Left colon (tissue), 2 donors: ENCODE measurements at regions not wholly inside any gene's neighbourhood (a gene's known extent, or its start where the extent isn't known, plus 50 kb on each side); places are given as distances from the start of the nearest gene placed in this dataset.
"Not testable (repeated sequence)": the region's sequence is repeated elsewhere in the genome, so short reads cannot be mapped to it uniquely, and the experiment has no call there.

Experiments used
- ATAC-seq: fragments of 200-7000 bp; cut with Tn5 transposase; one replicate; pipeline ENCODE4 v1.9.1; 2020; ENCODE audit warnings: mild to moderate bottlenecking, moderate library complexity
- DNase-seq, 2 donors: peaks; one replicate each; pipeline ENCODE4 v3.0.0-alpha.2; 2020
- intact Hi-C, 2 donors: fragments of 100-400 bp; cut with DNase I in 1 of 2; cut with micrococcal nuclease in 1 of 2; formaldehyde crosslinking; loops; one replicate each; pipeline versions ENCODE4 v1.11.2 to v1.14.0; 2022; cut with DNase I, micrococcal nuclease
- donor health status: DM: no; HTN: no; CAD: no.
- donor health status: DM: yes; HTN: yes; CAD: no.

DNA sequence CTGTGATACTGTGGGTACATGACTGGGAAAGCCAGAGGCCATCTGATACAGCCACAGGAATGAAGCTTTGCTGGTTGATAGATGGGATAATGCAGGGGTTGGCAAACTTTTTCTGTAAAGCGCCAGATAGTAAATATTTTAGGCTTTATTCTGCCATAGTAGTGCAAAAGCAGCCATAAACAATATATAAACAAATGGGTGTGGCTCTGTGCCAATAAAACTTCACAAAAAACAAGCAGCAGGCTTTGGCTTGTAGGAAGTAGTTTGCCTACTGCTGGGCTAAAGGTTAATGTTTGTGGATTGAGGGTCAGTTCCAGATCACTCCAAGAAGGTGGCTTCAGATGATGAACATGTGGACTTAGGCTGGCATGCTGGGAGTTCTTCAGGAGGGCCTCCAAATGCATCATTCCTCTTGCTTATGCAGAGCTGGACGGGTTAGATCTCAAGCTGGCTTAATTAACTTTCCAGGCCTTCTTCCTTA lies 305.7 kb downstream of the RPLP1 start:
- DNase-seq (no peak), ATAC-seq (peak; percentile 69)
- intact Hi-C loops = no loop called here

DNA sequence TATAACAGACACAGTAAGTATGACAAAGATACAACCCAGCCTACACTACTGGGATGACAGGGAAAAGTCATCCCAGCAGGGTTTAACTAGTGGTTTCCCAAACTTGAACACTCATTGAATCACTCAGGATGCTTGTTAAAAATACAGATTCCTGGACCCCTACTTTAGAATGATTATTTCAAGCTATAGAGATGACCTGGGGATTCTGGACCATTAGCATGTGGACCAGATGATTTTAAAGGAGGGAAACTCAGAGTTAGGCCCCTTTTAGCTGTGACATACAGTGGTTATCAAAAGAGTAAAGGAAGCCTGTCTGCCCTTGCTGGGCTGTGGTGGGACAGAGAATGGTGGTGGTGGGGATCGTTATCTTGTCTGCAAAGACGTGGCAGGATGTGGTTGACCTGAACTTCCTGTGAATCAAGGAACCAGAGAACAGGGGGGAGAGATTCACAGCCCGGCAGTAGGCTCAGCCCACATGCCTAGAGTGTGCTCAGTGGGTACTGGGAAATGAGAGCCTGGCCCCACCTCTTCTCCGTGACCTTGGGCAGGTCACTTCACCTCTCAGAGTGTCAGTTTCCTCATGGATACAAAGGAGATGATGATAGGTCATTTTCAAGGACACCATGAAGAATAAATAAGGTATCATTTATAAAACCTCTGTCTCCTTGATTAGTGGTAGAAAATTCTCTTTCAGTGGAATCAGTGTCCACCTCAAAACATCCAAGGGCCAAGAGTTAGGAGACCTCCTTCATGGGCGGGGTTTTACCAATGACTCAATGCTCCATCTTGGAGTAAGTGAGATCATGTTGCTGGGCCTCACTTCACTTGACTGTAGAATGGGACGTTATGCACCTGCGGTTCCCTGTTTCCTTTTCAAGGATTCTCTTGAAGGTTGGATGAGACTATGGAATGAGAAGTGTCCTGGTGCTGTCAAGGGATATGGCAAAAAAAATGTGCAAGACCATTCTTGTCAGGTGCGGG lies 306.5 kb downstream of the RPLP1 start:
- peak; percentile 51 to 53 for DNase-seq
- intact Hi-C loops = no loop called here
- ATAC-seq = peak; percentile 45

DNA sequence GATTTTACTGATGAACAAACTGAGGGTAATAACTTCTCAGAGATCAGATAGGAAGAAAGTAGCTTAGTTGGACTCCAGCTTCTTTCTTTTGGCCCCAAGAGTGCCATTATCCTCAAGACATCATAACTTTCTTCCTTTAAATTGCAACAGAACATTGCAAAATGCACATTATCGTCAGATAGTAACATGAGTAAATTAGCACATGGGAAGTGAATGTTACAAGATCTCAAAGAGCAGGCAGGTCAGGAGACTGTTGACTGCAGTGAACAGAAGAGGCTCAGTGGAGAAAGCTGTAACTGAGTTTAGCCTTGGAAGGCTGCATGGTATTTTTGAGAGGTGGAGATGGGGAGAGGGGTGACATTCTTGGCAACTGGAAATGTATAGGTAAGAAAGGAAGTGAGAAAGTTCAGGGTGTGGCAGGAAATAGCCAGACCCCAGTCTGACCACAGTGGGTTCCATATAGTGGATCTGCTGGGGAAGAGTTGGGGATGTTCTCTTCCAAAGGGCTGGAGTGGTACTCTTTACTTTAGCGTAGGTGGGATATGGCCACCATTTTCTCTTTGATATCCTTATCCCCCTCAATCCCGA lies 307.7 kb downstream of the RPLP1 start:
- DNase-seq (no peak), ATAC-seq (no peak)
- intact Hi-C loops = no loop called here

- peak; percentile 38 for ATAC-seq
- peak; percentile 21 to 49 for DNase-seq
- intact Hi-C loops = no loop called here
Measured at GRCh38 chr15:69760890-69761568, 308.4 kb downstream of the RPLP1 start.

- intact Hi-C loops = no loop called here
- DNase-seq = no peak
- ATAC-seq = no peak
Measured at GRCh38 chr15:69762373-69763148, 309.9 kb downstream of the RPLP1 start.

DNA sequence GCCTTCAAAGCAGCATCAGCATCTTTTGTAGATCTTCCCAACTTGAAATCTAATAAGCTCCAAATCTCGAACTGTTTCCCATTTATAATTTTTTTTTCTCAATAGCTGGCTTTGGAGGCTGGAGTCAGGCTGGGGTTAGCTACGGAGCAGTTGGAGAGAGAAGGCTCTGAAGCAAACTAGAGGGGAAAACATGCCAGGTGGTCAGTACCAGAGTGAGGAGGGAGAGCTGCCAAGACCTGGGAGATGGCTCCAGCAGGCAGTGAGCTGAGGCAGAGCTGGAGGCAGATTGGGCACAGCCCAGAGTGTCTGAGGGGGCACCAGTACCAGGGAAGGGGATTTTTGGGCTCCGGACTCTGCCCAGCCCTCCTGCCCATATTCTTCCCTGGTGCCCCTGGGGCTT lies 311.2 kb downstream of the RPLP1 start:
- intact Hi-C loops = no loop called here
- no peak for ATAC-seq
- no peak for DNase-seq

- no peak for ATAC-seq
- intact Hi-C loops = no loop called here
Measured at GRCh38 chr15:69766156-69766555, 313.5 kb downstream of the RPLP1 start.

GRCh38 chr15:69767191-69767590 lies 314.6 kb downstream of the RPLP1 start:
- intact Hi-C loops = no loop called here
- DNase-seq = no peak
- ATAC-seq = no peak

More at GRCh38 chr15:69766156-69766555, 313.5 kb downstream of the RPLP1 start:
- no peak for DNase-seq

DNA sequence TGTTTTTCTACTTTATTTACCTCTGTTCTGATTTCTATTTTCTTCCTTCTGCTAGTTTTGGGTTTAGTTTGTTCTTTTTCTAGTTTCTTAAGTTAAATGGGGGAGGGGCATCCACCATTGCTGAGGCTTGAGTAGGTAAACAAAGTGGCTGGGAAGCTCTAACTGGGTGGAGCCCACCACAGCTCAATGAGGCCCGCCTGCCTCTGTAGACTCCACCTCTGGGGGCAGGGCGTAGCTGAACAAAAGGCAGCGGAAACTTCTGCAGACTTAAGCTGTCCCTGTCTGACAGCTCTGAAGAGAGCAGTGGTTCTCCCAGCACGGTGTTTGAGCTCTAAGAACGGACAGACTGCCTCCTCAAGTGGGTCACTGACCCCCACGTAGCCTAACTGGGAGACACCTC lies 316.7 kb downstream of the RPLP1 start:
- ATAC-seq, DNase-seq, intact Hi-C loops: not testable (repeated sequence)

DNA sequence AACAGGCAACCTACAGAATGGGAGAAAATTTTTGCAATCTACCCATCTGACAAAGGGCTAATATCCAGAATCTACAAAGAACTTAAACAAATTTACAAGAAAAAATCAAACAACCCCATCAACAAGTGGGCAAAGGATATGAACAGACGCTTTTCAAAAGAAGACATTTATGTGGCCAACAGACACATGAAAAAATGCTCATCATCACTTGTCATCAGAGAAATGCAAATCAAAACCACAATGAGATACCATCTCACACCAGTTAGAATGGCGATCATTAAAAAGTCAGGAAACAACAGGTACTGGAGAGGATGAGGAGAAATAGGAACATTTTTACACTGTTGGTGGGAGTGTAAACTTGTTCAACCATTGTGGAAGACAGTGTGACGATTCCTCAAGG lies 321.6 kb downstream of the RPLP1 start:
- ATAC-seq, intact Hi-C loops, DNase-seq: not testable (repeated sequence)

GRCh38 chr15:69774711-69775110 lies 322.1 kb downstream of the RPLP1 start:
- ATAC-seq, intact Hi-C loops, DNase-seq: not testable (repeated sequence)

DNA sequence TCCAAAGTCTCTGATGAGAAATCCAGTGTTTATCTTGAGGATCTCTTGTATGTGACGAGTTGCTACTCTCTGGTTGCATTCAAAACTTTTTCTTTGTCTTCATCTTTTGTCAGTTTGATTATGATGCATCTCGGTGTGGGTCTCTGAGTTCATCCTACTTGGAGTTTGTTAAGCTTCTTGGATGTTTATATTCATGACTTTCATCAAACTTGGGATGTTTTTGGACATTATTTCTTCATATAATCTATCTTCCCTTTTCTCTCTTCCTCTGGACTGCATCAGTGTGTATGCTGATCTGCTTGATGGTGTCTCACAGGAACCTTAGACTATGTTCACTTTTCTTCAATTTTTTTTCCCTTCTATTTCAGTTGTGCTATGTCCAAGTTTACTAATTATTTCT lies 320.4 kb downstream of the TLE3 start:
- DNase-seq = no peak
- ATAC-seq = no peak
- intact Hi-C loops = no loop called here

GRCh38 chr15:69780374-69780773 lies 317.3 kb downstream of the TLE3 start:
- intact Hi-C loops = no loop called here
- no peak for ATAC-seq
- no peak for DNase-seq

- intact Hi-C loops = no loop called here
- DNase-seq (no peak), ATAC-seq (no peak)
Measured at GRCh38 chr15:69780981-69781380, 316.7 kb downstream of the TLE3 start.

GRCh38 chr15:69781411-69782125 lies 316.1 kb downstream of the TLE3 start:
- DNase-seq (no peak), ATAC-seq (no peak)
- intact Hi-C loops = no loop called here

DNA sequence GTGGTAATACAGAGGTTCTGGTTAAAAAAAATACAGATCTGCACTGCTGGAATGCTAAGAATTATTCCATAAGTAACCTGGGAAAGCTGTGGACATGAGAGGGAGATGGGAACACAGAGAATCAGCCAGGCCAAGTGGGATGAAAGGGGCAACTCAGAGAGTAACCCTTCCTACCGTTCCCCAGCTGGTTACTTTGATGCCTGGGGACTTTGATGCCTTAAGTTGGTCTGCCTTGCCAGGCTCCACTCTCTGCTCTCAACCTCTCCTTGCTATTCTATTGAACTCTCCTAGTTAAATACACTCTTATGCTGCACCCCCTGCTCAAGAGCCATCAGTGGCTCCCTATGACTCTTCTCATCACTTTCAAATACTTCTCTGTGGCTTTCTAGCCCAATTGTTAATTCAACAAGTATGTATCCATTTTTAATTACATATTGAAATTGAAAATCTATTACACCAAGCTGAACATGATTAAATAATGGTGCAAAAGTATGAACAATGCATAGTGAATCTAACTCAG lies 315.5 kb downstream of the TLE3 start:
- DNase-seq (no peak), ATAC-seq (no peak)
- intact Hi-C loops = no loop called here

DNA sequence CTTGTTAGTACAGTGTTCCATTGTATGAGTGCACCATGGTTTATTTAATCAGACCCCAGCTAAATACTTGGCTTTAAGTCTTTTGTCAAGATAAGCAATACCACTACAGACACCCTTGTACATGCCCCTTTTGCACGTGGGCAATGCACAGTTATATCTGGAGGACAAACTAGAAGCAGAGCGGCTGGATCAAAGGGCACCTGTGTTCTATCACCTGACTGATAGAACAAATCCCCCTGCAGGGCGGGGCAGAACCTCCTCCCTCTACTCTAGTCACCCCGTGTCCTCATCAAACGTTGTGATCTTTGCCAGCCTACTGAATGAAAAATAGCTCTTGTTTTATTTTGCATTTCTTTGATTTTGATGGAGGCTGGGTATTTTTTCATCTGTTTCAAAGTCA lies 314.9 kb downstream of the TLE3 start:
- peak in 1 of 2 donors; percentile 26 for DNase-seq
- intact Hi-C loops = no loop called here
- ATAC-seq = peak; percentile 44

DNA sequence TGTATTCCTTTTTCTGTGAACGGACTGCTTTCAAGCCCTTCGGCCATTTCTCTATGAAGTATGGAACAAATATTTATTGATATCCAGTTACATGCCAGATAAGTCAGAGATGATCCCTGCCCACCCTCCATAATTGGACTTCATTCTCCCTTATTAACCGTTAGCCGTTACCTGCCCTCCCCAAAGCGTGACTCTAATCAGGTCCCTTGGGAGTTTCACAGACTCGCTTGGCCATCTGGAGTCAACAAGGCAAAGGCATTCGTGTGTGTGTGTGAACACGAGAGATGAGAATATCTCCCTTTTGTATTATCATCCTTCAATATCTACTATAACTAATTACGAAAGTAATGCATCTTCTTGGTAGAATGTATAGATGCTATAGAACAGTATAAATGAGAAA lies 314.5 kb downstream of the TLE3 start:
- no peak for DNase-seq
- no peak for ATAC-seq
- intact Hi-C loops = no loop called here
